ENCODE measurements at regions not wholly inside any gene's neighbourhood (a gene's known extent, or its start where the extent isn't known, plus 50 kb on each side); places are given as distances from the start of the nearest gene placed in this dataset.
A peak's percentile ranks its signal among the peaks of the same experiment; 100 is the strongest.

DNA sequence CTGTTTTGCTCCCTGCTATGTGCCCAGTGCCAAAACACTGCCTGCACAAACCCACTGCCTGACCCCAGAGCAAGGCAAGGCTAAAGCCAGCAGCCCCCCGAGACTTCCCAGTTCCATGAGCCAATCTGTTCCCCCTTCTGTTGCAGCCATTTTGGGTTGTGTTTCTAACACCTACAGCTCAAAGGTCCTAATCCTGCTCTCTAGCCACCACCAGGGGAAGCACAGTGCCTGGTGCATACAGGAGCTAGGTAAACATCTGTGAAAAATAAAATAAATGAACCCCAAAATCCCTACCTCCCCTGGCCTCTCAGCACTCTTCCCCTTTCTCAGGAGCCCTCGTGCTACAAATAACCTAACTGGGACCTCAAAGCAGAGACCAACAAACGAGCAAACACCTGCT is 190.2 kb downstream of the MATN1 start:
- TF ChIP-seq HDGF (IDR thresholded peaks at IDR 0.05; ENCODE audit: borderline replicate concordance) (no peak), TARDBP (IDR thresholded peaks at IDR 0.05) (no peak), BHLHE40 (IDR thresholded peaks at IDR 0.05; ENCODE audit: borderline replicate concordance) (no peak), LEF1 (IDR thresholded peaks at IDR 0.05; ENCODE audit: borderline replicate concordance) (no peak), ELF4 (IDR thresholded peaks at IDR 0.05) (no peak), SP1 (IDR thresholded peaks at IDR 0.05) (no peak), FOXA1 (IDR thresholded peaks at IDR 0.05) (no peak), SUZ12 (IDR thresholded peaks at IDR 0.05) (no peak), NFRKB (IDR thresholded peaks at IDR 0.05) (no peak), FOXK2 (IDR thresholded peaks at IDR 0.05) (no peak), ARNT (IDR thresholded peaks at IDR 0.05) (no peak), FOXM1 (IDR thresholded peaks at IDR 0.05; ENCODE audit: borderline replicate concordance) (no peak), ZNF384 (IDR thresholded peaks at IDR 0.05) (no peak), L3MBTL2 (conservative IDR thresholded peaks at IDR 0.05) (no peak), CTBP1 (IDR thresholded peaks at IDR 0.05; ENCODE audit: borderline replicate concordance) (no peak)
- TF ChIP-seq, protein P1, sequence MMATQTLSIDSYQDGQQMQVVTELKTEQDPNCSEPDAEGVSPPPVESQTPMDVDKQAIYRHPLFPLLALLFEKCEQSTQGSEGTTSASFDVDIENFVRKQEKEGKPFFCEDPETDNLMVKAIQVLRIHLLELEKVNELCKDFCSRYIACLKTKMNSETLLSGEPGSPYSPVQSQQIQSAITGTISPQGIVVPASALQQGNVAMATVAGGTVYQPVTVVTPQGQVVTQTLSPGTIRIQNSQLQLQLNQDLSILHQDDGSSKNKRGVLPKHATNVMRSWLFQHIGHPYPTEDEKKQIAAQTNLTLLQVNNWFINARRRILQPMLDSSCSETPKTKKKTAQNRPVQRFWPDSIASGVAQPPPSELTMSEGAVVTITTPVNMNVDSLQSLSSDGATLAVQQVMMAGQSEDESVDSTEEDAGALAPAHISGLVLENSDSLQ (IDR thresholded peaks at IDR 0.05) = no peak
- ChIA-PET CTCF (no interaction called here), POLR2A (no interaction called here)
- no peak for DNase-seq (ENCODE audit: extremely low spot score)

- TF ChIP-seq, protein P1 (IDR thresholded peaks at IDR 0.05) = no peak
- no peak for TF ChIP-seq L3MBTL2 (conservative IDR thresholded peaks at IDR 0.05)
- TF ChIP-seq ELF4 (IDR thresholded peaks at IDR 0.05) = no peak
- no peak for TF ChIP-seq SP1 (IDR thresholded peaks at IDR 0.05)
- TF ChIP-seq CTBP1 (IDR thresholded peaks at IDR 0.05; ENCODE audit: borderline replicate concordance) = no peak
- no peak for TF ChIP-seq HDGF (IDR thresholded peaks at IDR 0.05; ENCODE audit: borderline replicate concordance)
- TF ChIP-seq BHLHE40 (IDR thresholded peaks at IDR 0.05; ENCODE audit: borderline replicate concordance) = no peak
- no peak for TF ChIP-seq TARDBP (IDR thresholded peaks at IDR 0.05)
- TF ChIP-seq FOXM1 (IDR thresholded peaks at IDR 0.05; ENCODE audit: borderline replicate concordance) = no peak
- no peak for TF ChIP-seq SUZ12 (IDR thresholded peaks at IDR 0.05)
- TF ChIP-seq ARNT (IDR thresholded peaks at IDR 0.05) = no peak
- TF ChIP-seq LEF1 (IDR thresholded peaks at IDR 0.05; ENCODE audit: borderline replicate concordance) = no peak
- TF ChIP-seq FOXA1 (IDR thresholded peaks at IDR 0.05) = no peak
- no peak for TF ChIP-seq FOXK2 (IDR thresholded peaks at IDR 0.05)
- no peak for TF ChIP-seq NFRKB (IDR thresholded peaks at IDR 0.05)
- no peak for TF ChIP-seq ZNF384 (IDR thresholded peaks at IDR 0.05)
- no peak for DNase-seq (ENCODE audit: extremely low spot score)
- ChIA-PET CTCF (no interaction called here), POLR2A (no interaction called here)
Observed at GRCh38 chr1:30532621-30533020, 190.8 kb downstream of the MATN1 start.

DNA sequence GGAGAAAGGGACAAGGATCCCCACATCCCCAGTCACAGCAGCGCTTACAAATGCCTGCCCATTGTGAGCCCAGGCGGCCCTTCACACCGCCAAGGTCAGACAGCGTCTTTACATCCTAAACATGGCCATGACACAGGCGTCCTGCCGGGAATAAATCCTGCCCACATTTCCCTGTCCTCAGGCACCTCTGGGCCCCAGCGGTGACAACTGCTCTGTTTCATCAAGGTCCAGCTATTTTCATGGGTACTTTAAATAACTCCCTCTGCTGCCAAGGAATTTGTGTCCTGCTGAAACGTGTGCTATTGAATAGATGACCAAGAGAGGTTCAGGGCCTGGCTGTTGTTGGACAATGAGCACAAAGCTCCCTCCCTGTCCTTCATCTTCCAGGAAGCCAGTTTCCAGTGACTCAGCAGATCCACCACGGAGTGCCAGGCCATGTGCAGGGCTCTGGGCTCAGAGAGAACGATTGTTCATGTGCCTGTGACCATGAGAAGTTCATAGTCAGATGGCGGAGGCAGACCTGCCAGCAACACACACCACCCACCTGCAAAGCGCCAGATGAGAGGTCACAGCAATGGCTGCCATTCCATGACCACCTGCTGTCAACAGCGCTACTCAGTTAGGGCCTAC is 195.8 kb downstream of the MATN1 start:
- POLR2A ChIA-PET = no interaction called here
- no peak for DNase-seq (ENCODE audit: extremely low spot score)
- TF ChIP-seq TARDBP (IDR thresholded peaks at IDR 0.05) = no peak
- TF ChIP-seq SUZ12 (IDR thresholded peaks at IDR 0.05) = no peak
- TF ChIP-seq SP1 (IDR thresholded peaks at IDR 0.05) = no peak
- TF ChIP-seq ARNT (IDR thresholded peaks at IDR 0.05) = no peak
- TF ChIP-seq LEF1 (IDR thresholded peaks at IDR 0.05; ENCODE audit: borderline replicate concordance) = no peak
- TF ChIP-seq FOXK2 (IDR thresholded peaks at IDR 0.05) = no peak
- no peak for TF ChIP-seq ELF4 (IDR thresholded peaks at IDR 0.05)
- TF ChIP-seq L3MBTL2 (conservative IDR thresholded peaks at IDR 0.05) = no peak
- no peak for TF ChIP-seq HDGF (IDR thresholded peaks at IDR 0.05; ENCODE audit: borderline replicate concordance)
- no peak for TF ChIP-seq FOXM1 (IDR thresholded peaks at IDR 0.05; ENCODE audit: borderline replicate concordance)
- no peak for TF ChIP-seq ZNF384 (IDR thresholded peaks at IDR 0.05)
- TF ChIP-seq FOXA1 (IDR thresholded peaks at IDR 0.05) = no peak
- TF ChIP-seq BHLHE40 (IDR thresholded peaks at IDR 0.05; ENCODE audit: borderline replicate concordance) = no peak
- CTCF ChIA-PET = no interaction called here

DNA sequence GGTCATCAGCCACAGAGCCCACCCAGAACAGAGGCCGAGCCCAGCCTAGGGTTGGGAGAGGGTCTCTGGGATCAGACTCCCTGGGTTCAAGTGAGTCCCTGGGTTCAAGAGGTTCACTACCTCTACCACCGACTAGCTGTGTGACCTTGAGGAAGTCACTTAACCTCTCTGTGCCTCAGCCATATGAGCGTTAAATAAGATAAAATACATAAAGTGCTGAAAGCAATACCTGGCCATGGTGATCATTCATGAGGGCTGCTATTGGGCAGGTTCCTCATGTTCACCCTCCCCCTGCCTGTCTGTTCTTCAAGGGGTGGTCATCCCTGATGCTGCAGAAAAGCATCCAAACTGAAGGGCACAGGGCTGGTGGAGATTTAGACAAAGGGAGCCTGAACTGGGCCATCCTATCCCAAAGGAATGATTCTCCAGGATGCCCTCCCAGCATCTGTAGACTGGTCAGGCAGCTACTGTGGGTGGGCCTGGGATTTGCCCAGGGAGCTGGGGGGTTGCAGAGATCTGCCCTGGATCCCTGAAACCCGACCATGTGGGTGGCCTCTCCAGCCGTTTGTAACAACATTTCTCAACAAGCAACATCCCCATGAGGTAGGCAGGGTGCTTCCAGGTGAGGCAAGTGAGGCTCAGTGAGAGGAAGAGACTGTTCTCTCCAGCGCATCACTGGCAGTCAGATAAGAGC is 196.6 kb downstream of the MATN1 start:
- TF ChIP-seq, protein P1 (IDR thresholded peaks at IDR 0.05) = no peak
- no peak for TF ChIP-seq LEF1 (IDR thresholded peaks at IDR 0.05; ENCODE audit: borderline replicate concordance)
- TF ChIP-seq ELF4 (IDR thresholded peaks at IDR 0.05) = no peak
- no peak for TF ChIP-seq FOXM1 (IDR thresholded peaks at IDR 0.05; ENCODE audit: borderline replicate concordance)
- no peak for TF ChIP-seq ZNF384 (IDR thresholded peaks at IDR 0.05)
- no peak for TF ChIP-seq NFRKB (IDR thresholded peaks at IDR 0.05)

DNA sequence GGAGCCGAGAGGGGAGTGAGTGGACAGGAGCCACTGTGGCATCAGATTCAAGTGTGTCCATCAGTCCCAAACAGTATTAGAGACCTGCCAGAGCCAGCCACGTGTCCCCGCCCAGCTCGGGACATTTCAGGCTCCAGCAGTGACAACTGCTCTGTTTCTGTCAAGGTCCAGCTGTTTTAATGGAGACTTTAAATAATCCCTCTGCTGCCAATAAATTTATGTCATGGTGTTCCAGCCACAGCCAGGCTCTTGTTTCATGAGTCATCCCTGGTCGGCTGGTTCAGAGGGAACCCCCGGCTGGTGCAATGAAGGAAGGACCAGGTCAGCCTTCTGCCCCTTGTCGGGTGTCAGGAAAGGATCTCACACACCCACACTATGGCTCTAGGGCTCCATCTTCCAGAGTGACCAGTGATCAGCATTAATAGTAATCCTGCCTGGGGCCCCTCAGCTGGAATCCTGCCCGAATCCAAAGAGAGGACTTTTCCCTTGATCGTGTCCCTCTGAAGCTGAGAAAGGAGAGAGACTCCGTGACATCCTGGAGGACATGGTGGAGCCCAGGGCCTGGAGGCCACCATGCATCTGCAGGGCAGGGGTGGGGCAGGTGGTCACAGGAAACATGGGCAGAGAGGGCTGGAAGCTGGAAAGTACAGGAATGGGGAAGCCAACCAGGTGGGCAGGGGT is 197.3 kb downstream of the MATN1 start:
- POLR2A ChIA-PET = no interaction called here
- CTCF ChIA-PET = no interaction called here
- TF ChIP-seq, protein P1 (IDR thresholded peaks at IDR 0.05) = peak; percentile 76
- TF ChIP-seq ZNF384 (IDR thresholded peaks at IDR 0.05) = no peak
- DNase-seq (ENCODE audit: extremely low spot score) = peak; percentile 56

More for the DNA sequence above, 196.6 kb downstream of the MATN1 start:
- POLR2A ChIA-PET = no interaction called here
- no peak for DNase-seq (ENCODE audit: extremely low spot score)
- CTCF ChIA-PET = no interaction called here
